MCF 10A (cell line): ENCODE measurements at regions not wholly inside any gene's neighbourhood (a gene's known extent, or its start where the extent isn't known, plus 50 kb on each side); places are given as distances from the start of the nearest gene placed in this dataset.

Source experiments
- BruUV-seq: library from RNA; stranded (reverse); fragments of 400-500 nt; replicated peaks from 2 replicates; lab custom pipeline; 2021; lab: Mats Ljungman, UMichigan
- CTCF ChIA-PET: fragments of 300-600 bp; sonication (Branson Sonifier 250); formaldehyde crosslinking; extraction: SDS; loops from one replicate; lab custom pipeline; 2021; ENCODE audit warnings: antibody characterized with exemption, inconsistent platforms; lab: Yijun Ruan, JAX
- POLR2A ChIA-PET: fragments of 300-600, 350-650 bp; sonication (Branson Sonifier 250); formaldehyde crosslinking; extraction: SDS; loops from one replicate; lab custom pipeline; 2020; ENCODE audit warnings: antibody characterized with exemption, inconsistent platforms; lab: Yijun Ruan, JAX
- DNase-seq: peaks from one replicate; pipeline ENCODE4 v3.0.0-alpha.2; 2018; ENCODE audit not compliant: unreplicated experiment
- H3K27ac Mint-ChIP-seq: one replicate; pipeline ENCODE4 v1.8.0; 2022; ENCODE audit warnings: mild to moderate bottlenecking, low read depth, mixed read lengths; ENCODE audit not compliant: unreplicated experiment
- H3K27me3 Mint-ChIP-seq: one replicate; pipeline ENCODE4 v1.8.0; 2022; ENCODE audit warnings: mixed read lengths; ENCODE audit not compliant: insufficient read depth, unreplicated experiment
- H3K36me3 Mint-ChIP-seq: one replicate; pipeline ENCODE4 v1.8.0; 2022; ENCODE audit warnings: mild to moderate bottlenecking, moderate library complexity, mixed read lengths; ENCODE audit not compliant: insufficient read depth, unreplicated experiment
- H3K4me1 Mint-ChIP-seq: one replicate; pipeline ENCODE4 v1.8.0; 2022; ENCODE audit warnings: mixed read lengths; ENCODE audit not compliant: insufficient read depth, unreplicated experiment
- H3K4me3 Mint-ChIP-seq: one replicate; pipeline ENCODE4 v1.8.0; 2022; ENCODE audit warnings: mild to moderate bottlenecking, moderate library complexity, mixed read lengths; ENCODE audit not compliant: unreplicated experiment
- H3K9me3 Mint-ChIP-seq: one replicate; pipeline ENCODE4 v1.8.0; 2022; ENCODE audit warnings: mixed read lengths; ENCODE audit not compliant: unreplicated experiment
- intact Hi-C: fragments of 100-400 bp; cut with micrococcal nuclease; formaldehyde crosslinking; loops from 2 replicates; pipeline ENCODE4 v1.14.1; 2022
- TF ChIP-seq, protein P1 (sequence below): fragments of 200-600 bp; IDR thresholded peaks from one replicate; pipeline ENCODE4 v1.8.0; 2022; ENCODE audit warnings: antibody characterized with exemption, mild to moderate bottlenecking; ENCODE audit not compliant: unreplicated experiment

DNA sequence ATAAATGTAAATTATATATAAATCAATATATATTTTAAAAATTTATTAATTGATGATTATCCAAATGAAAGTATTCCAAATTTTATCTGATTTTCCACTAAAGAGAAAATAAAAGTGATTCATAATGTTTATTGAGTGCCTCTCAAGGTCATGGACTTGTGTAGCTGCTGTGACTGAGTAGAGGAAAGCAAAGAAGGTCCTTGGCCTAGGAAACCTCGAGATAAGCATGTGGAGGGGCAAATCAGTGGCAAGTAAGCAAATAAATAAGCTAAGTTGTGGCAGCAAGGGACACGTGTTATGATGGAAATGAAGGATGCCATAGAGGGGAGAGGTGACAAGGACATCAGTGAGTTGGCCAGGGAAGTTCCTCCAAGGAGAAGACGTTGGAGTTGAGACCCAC, 866.1 kb upstream of the ID2 start:
- Mint-ChIP-seq H3K9me3 (no peaks in the 10 kb centered on the region), H3K27ac (no peak overlapping the region), H3K4me1 (peaks cover 28% of the 10 kb centered on the region), H3K36me3 (no peaks in the 10 kb centered on the region), H3K4me3 (no peak overlapping the region), H3K27me3 (no peaks in the 10 kb centered on the region)
- BruUV-seq, result no TSS peak
- DNase-seq, result no peak
- ChIA-PET POLR2A (no interaction called here), CTCF (no interaction called here)
- intact Hi-C loops, result no loop called here
- TF ChIP-seq, protein P1, sequence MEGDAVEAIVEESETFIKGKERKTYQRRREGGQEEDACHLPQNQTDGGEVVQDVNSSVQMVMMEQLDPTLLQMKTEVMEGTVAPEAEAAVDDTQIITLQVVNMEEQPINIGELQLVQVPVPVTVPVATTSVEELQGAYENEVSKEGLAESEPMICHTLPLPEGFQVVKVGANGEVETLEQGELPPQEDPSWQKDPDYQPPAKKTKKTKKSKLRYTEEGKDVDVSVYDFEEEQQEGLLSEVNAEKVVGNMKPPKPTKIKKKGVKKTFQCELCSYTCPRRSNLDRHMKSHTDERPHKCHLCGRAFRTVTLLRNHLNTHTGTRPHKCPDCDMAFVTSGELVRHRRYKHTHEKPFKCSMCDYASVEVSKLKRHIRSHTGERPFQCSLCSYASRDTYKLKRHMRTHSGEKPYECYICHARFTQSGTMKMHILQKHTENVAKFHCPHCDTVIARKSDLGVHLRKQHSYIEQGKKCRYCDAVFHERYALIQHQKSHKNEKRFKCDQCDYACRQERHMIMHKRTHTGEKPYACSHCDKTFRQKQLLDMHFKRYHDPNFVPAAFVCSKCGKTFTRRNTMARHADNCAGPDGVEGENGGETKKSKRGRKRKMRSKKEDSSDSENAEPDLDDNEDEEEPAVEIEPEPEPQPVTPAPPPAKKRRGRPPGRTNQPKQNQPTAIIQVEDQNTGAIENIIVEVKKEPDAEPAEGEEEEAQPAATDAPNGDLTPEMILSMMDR, result no peak

DNA sequence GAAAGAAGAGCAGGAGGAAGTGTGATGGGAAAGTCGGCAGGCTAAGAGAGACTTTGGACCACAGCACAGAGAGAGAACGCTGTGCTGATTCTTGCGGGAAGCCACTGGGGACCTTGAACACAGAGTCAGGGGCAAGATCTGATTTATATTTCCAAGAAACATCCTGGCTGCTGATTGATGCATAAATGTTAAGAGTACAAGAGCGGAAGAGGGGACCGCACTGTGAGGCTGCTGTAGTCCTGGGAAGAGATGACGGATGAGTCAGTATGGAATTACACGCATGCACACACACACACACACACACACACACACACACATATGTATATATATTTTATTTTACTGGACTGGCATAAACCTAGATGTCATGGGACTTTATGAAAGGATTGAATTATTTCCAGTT, 865.6 kb upstream of the ID2 start:
- no peak for DNase-seq
- Mint-ChIP-seq H3K9me3 (no peaks in the 10 kb centered on the region), H3K27ac (no peak overlapping the region), H3K4me1 (peaks cover 25% of the 10 kb centered on the region), H3K36me3 (no peaks in the 10 kb centered on the region), H3K27me3 (no peaks in the 10 kb centered on the region), H3K4me3 (no peak overlapping the region)
- POLR2A ChIA-PET, result interaction anchor here (0.7 kb wide), 1 partner anchor 928 kb away, joined by 3 read pairs; no protein-coding TSS in a partner anchor
- CTCF ChIA-PET, result interaction anchor here (0.6 to 1.3 kb wide), 2 partner anchors 655 to 1202 kb away, joined by 3 to 4 read pairs; no protein-coding TSS in a partner anchor
- BruUV-seq, result no TSS peak
- TF ChIP-seq, protein P1, result no peak
- intact Hi-C loops, result no loop called here

DNA sequence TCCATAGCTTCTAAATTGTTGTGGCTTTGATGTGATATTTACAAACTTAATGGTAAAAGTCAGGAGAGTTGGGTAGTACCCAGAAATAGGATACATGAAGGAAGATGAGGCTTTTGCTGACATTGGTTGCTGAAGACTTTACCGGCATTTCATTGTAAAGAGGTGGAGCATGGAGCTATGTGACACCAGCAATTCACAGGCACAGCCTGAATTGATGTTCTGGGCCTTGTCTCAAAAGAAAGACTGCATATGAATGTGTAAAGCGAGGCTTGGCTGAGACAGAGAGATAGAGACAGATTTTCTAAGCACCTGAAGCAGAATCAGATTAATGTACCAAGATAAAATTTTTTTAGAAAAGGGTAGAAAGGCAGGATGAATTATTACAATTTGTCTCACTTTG, 864.9 kb upstream of the ID2 start:
- CTCF ChIA-PET, result interaction anchor here (0.5 to 1.3 kb wide), 5 partner anchors 77 to 1201 kb away, joined by 3 to 4 read pairs (median 3); no protein-coding TSS in a partner anchor
- intact Hi-C loops, result no loop called here
- BruUV-seq, result no TSS peak
- TF ChIP-seq, protein P1, result no peak
- H3K4me3 Mint-ChIP-seq, result no peak overlapping the region
- no peaks in the 10 kb centered on the region for H3K36me3 Mint-ChIP-seq
- no peak for DNase-seq
- no peaks in the 10 kb centered on the region for H3K27me3 Mint-ChIP-seq
- peaks cover 18% of the 10 kb centered on the region for H3K4me1 Mint-ChIP-seq
- POLR2A ChIA-PET, result interaction anchor here (0.7 kb wide), 1 partner anchor 927 kb away, joined by 3 read pairs; no protein-coding TSS in a partner anchor
- H3K9me3 Mint-ChIP-seq, result no peaks in the 10 kb centered on the region
- H3K27ac Mint-ChIP-seq, result no peak overlapping the region

DNA sequence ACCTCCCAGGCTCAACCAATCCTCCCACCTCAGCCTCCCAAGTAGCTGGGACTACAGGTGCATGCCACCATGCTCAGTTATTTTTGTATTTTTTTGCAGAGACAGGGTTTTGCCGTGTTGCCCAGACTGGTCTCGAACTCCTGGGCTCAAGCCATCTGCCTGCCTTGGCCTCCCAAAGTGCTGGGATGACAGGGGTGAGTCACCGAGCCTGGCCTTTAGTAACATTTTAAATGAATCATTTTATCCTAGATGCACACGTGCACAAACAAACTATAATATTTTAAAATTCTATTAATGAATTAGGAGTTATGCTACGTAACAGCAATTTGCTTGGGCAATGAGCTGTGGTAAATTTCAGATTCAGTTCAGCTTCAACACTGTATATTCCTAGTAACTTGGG, 862.5 kb upstream of the ID2 start:
- H3K36me3 Mint-ChIP-seq, result no peaks in the 10 kb centered on the region
- no peak overlapping the region for H3K4me3 Mint-ChIP-seq
- DNase-seq, result peak; percentile 18
- no peak overlapping the region for H3K27ac Mint-ChIP-seq
- H3K4me1 Mint-ChIP-seq, result no peaks in the 10 kb centered on the region
- ChIA-PET CTCF (no interaction called here), POLR2A (interaction anchor here (0.7 kb wide), 1 partner anchor 34 kb away, joined by 3 read pairs; no protein-coding TSS in a partner anchor)
- no peaks in the 10 kb centered on the region for H3K27me3 Mint-ChIP-seq
- intact Hi-C loops, result no loop called here
- no TSS peak for BruUV-seq
- H3K9me3 Mint-ChIP-seq, result no peaks in the 10 kb centered on the region
- TF ChIP-seq, protein P1, result no peak
